GM23338 (cell line): ENCODE measurements at regions not wholly inside any gene's neighbourhood (a gene's known extent, or its start where the extent isn't known, plus 50 kb on each side); places are given as distances from the start of the nearest gene placed in this dataset.

Experiments used
- ATAC-seq: fragments of 200-7000 bp; cut with Tn5 transposase; 3 replicates; pipeline ENCODE4 v1.9.1; 2020
- DNase-seq: peaks from one replicate; pipeline ENCODE4 v3.0.0-alpha.2; 2015; ENCODE audit warnings: low spot score
- H2AFZ ChIP-seq: fragments of 200-600 bp; sonication (generic); 2 replicates; pipeline ENCODE4 v1.8.0; 2016; ENCODE audit warnings: antibody characterized with exemption, mild to moderate bottlenecking, moderate library complexity
- H3F3A ChIP-seq: fragments of 200-600 bp; sonication (generic); replicated peaks from 2 replicates; pipeline ENCODE4 v1.8.0; 2017; ENCODE audit warnings: antibody characterized with exemption, mixed run types, low read depth
- H3K27ac ChIP-seq: fragments of 200-600 bp; sonication (generic); 2 replicates; pipeline ENCODE4 v1.6.1; 2016; ENCODE audit warnings: low read depth
- H3K27me3 ChIP-seq: fragments of 200-600 bp; sonication (generic); 2 replicates; pipeline ENCODE4 v1.8.0; 2016; ENCODE audit warnings: mild to moderate bottlenecking, mixed run types, moderate library complexity; ENCODE audit not compliant: insufficient read depth
- H3K36me3 ChIP-seq: fragments of 200-600 bp; sonication (generic); 2 replicates; pipeline ENCODE4 v1.8.0; 2016; ENCODE audit warnings: mild to moderate bottlenecking; ENCODE audit not compliant: insufficient read depth
- H3K4me1 ChIP-seq: fragments of 200-600 bp; sonication (generic); 2 replicates; pipeline ENCODE4 v1.8.0; 2016; ENCODE audit warnings: mild to moderate bottlenecking, moderate library complexity; ENCODE audit not compliant: insufficient read depth
- H3K4me2 ChIP-seq: fragments of 200-600 bp; sonication (generic); 2 replicates; pipeline ENCODE4 v1.7.1; 2017; ENCODE audit warnings: mixed run types
- H3K4me3 ChIP-seq: fragments of 200-600 bp; sonication (generic); 2 replicates; pipeline ENCODE4 v1.6.1; 2016; ENCODE audit warnings: mixed run types
- H3K79me2 ChIP-seq: fragments of 200-600 bp; sonication (generic); replicated peaks from 2 replicates; pipeline ENCODE4 v1.8.0; 2017; ENCODE audit warnings: mild to moderate bottlenecking; ENCODE audit not compliant: insufficient read depth
- H3K9me2 ChIP-seq: fragments of 200-600 bp; sonication (generic); 2 replicates; pipeline ENCODE4 v1.8.0; 2017; ENCODE audit not compliant: insufficient read depth
- H4K20me1 ChIP-seq: fragments of 200-600 bp; sonication (generic); replicated peaks from 2 replicates; pipeline ENCODE4 v1.8.0; 2017; ENCODE audit warnings: mild to moderate bottlenecking; ENCODE audit not compliant: insufficient read depth
- H3K27ac Mint-ChIP-seq: 2 replicates; pipeline ENCODE4 v1.8.0; 2020; ENCODE audit warnings: inconsistent platforms, mild to moderate bottlenecking, moderate library complexity, mixed read lengths
- H3K27me3 Mint-ChIP-seq: 3 replicates; pipeline ENCODE4 v1.8.0; 2022; ENCODE audit warnings: low read depth, mild to moderate bottlenecking, moderate library complexity, mixed read lengths, inconsistent platforms; ENCODE audit not compliant: insufficient read depth, poor library complexity
- H3K36me3 Mint-ChIP-seq: 3 replicates; pipeline ENCODE4 v1.8.0; 2021; ENCODE audit warnings: low read depth, mild to moderate bottlenecking, inconsistent platforms, moderate library complexity, mixed read lengths
- H3K4me1 Mint-ChIP-seq: 3 replicates; pipeline ENCODE4 v1.8.0; 2020; ENCODE audit warnings: mild to moderate bottlenecking, inconsistent platforms, mixed read lengths
- H3K4me3 Mint-ChIP-seq: 3 replicates; pipeline ENCODE4 v1.8.0; 2021; ENCODE audit warnings: moderate library complexity, mild to moderate bottlenecking, inconsistent platforms, mixed read lengths
- H3K9me3 Mint-ChIP-seq: 3 replicates; pipeline ENCODE4 v1.8.0; 2020; ENCODE audit warnings: moderate library complexity, mild to moderate bottlenecking, inconsistent platforms, mixed read lengths
- EZH2phosphoT487 ChIP-seq: fragments of 200-600 bp; sonication (generic); IDR thresholded peaks from one replicate; pipeline ENCODE4 v1.8.1; 2018; ENCODE audit warnings: antibody characterized with exemption; ENCODE audit not compliant: unreplicated experiment
- ZNF114 ChIP-seq: fragments of 250-450 bp; sonication (Bioruptor Pico); IDR thresholded peaks from 2 replicates; pipeline ENCODE4 v1.5.0; 2020; ENCODE audit warnings: mild to moderate bottlenecking, moderate library complexity
- ZNF331 ChIP-seq: fragments of 250-450 bp; sonication (Bioruptor Pico); IDR thresholded peaks from 2 replicates; pipeline ENCODE4 v1.5.0; 2020; ENCODE audit warnings: low read depth, mild to moderate bottlenecking, moderate library complexity
- ZNF462 ChIP-seq: fragments of 250-450 bp; sonication (Bioruptor Pico); IDR thresholded peaks from 2 replicates; pipeline ENCODE4 v1.5.0; 2020; ENCODE audit warnings: mild to moderate bottlenecking, moderate library complexity

GRCh38 chr18:53610957-53611356 is 613.5 kb downstream of the MBD2 start (continued):
- no peak for TF ChIP-seq ZNF462 (CRISPR knock-in tag)
- no peak for TF ChIP-seq ZNF114 (CRISPR knock-in tag)
- TF ChIP-seq EZH2phosphoT487 = no peak

- H3K27ac Mint-ChIP-seq = no peak overlapping the region
- no peak overlapping the region for H3K4me3 Mint-ChIP-seq
- Histone ChIP-seq H3K4me3 (no peak overlapping the region), H3K4me2 (no peak overlapping the region), H3K4me1 (no peaks in the 10 kb centered on the region), H4K20me1 (no peaks in the 10 kb centered on the region), H3K27ac (no peak overlapping the region), H2AFZ (no peak overlapping the region), H3F3A (no peaks in the 10 kb centered on the region), H3K79me2 (no peaks in the 10 kb centered on the region), H3K27me3 (no peaks in the 10 kb centered on the region), H3K9me2 (no peaks in the 10 kb centered on the region), H3K36me3 (no peaks in the 10 kb centered on the region)
- ATAC-seq (no peak), DNase-seq (no peak)
- TF ChIP-seq ZNF462 (CRISPR knock-in tag) = no peak
- no peak for TF ChIP-seq ZNF331 (CRISPR knock-in tag)
- no peaks in the 10 kb centered on the region for H3K4me1 Mint-ChIP-seq
- H3K27me3 Mint-ChIP-seq = no peaks in the 10 kb centered on the region
- no peaks in the 10 kb centered on the region for H3K36me3 Mint-ChIP-seq
- H3K9me3 Mint-ChIP-seq = no peaks in the 10 kb centered on the region
Measured at GRCh38 chr18:53606792-53607191, 617.7 kb downstream of the MBD2 start.
